ENCODE measurements at regions not wholly inside any gene's neighbourhood (a gene's known extent, or its start where the extent isn't known, plus 50 kb on each side); places are given as distances from the start of the nearest gene placed in this dataset.
"Not testable (repeated sequence)": the region's sequence is repeated elsewhere in the genome, so short reads cannot be mapped to it uniquely, and the experiment has no call there.

- H3K36me3 ChIP-seq = no peaks in the 10 kb centered on the region
- H3K4me3 ChIP-seq = no peak overlapping the region
- no peak overlapping the region for H3K27ac ChIP-seq
- intact Hi-C loops (cut with DNase I) = no loop called here
- DNase-seq (no peak), ATAC-seq (no peak)
- no peaks in the 10 kb centered on the region for H3K9me3 ChIP-seq
- 21 to 34% methylated on average over 5 of the region's 5 CpGs for WGBS, 2 donors
- H3K4me1 ChIP-seq = no peaks in the 10 kb centered on the region
- TF ChIP-seq, protein P1, sequence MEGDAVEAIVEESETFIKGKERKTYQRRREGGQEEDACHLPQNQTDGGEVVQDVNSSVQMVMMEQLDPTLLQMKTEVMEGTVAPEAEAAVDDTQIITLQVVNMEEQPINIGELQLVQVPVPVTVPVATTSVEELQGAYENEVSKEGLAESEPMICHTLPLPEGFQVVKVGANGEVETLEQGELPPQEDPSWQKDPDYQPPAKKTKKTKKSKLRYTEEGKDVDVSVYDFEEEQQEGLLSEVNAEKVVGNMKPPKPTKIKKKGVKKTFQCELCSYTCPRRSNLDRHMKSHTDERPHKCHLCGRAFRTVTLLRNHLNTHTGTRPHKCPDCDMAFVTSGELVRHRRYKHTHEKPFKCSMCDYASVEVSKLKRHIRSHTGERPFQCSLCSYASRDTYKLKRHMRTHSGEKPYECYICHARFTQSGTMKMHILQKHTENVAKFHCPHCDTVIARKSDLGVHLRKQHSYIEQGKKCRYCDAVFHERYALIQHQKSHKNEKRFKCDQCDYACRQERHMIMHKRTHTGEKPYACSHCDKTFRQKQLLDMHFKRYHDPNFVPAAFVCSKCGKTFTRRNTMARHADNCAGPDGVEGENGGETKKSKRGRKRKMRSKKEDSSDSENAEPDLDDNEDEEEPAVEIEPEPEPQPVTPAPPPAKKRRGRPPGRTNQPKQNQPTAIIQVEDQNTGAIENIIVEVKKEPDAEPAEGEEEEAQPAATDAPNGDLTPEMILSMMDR (IDR thresholded peaks at IDR 0.05) = no peak
- H3K27me3 ChIP-seq = no peaks in the 10 kb centered on the region
These were observed 426.7 kb upstream of the ARX start for GRCh38 chrX:25442499-25442898.

DNA sequence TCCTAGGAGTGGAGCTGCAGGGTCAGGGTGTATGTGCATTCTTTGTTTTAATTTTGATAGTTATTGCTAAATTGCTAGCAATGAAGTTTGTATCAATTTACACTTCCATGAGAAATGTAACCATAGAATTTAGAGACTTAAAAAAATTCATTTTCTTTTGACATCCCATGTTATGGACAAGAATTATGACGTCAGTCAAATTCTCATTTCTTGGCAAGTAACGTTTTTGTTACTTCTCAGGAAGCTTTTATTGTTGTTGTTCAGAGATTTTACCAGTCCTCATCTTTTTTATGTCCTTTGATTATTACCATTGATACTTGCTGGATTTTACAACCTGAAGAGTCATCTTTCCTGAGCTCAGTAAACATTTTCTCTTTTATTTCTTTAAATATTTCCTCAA lies 417.5 kb upstream of the ARX start:
- Histone ChIP-seq H3K4me1 (no peaks in the 10 kb centered on the region), H3K9me3 (no peaks in the 10 kb centered on the region), H3K27me3 (no peaks in the 10 kb centered on the region), H3K27ac (no peak overlapping the region), H3K4me3 (no peak overlapping the region), H3K36me3 (no peaks in the 10 kb centered on the region)
- TF ChIP-seq, protein P1 (IDR thresholded peaks at IDR 0.05) = no peak
- DNase-seq (no peak), ATAC-seq (no peak)
- intact Hi-C loops (cut with DNase I) = no loop called here
- WGBS, 2 donors = 54 to 57% methylated on average over 2 of the region's 2 CpGs

- no peak for DNase-seq
- H3K9me3 ChIP-seq = no peaks in the 10 kb centered on the region
- no peaks in the 10 kb centered on the region for H3K36me3 ChIP-seq
- intact Hi-C loops (cut with DNase I) = no loop called here
- H3K4me3 ChIP-seq = no peak overlapping the region
- no peak overlapping the region for H3K27ac ChIP-seq
- TF ChIP-seq, protein P1 (IDR thresholded peaks at IDR 0.05) = no peak
- whole genome bisulfite sequencing, 2 donors = 42 to 44% methylated on average over 2 of the region's 2 CpGs
- H3K27me3 ChIP-seq = no peaks in the 10 kb centered on the region
- no peak for ATAC-seq
- no peaks in the 10 kb centered on the region for H3K4me1 ChIP-seq
These were observed 416.6 kb upstream of the ARX start for GRCh38 chrX:25432396-25432795.

DNA sequence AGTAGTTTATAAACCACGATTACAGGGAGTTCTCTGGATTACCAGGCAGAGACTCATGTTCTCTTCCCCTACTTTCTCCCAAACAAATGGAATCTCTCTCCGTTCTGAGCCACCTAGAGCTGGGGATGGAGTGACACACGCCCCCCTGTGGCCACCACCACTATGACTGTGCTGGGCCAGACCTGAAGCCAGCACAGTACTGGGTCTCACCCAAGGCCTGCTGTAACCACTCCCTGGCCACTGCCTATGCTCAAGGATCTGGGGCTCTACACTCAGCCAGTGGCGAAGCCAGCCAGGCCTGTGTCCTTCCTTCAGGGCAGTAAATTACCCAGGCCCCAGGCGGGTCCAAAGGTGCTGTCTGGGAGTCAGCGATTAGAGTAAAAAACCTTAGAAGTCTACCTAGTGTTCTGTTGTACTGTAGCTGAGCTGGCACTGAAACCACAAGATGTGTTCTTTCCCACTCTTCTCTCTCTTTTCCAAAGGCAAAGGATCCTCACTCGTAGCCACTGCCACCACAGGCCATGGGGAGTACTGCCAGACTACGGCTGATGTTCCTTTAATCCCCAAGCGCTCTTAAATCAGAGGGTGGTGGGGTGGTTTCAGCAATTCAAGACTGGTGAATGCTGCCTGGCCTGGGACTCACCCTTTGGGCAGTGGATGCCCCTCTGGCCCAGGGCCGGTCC lies 412.2 kb upstream of the ARX start:
- no peak overlapping the region for H3K27ac ChIP-seq
- H3K27me3 ChIP-seq = no peaks in the 10 kb centered on the region
- ATAC-seq (no peak), DNase-seq (no peak)
- no peaks in the 10 kb centered on the region for H3K4me1 ChIP-seq
- TF ChIP-seq, protein P1 (IDR thresholded peaks at IDR 0.05) = no peak
- H3K9me3 ChIP-seq = no peaks in the 10 kb centered on the region
- WGBS, 2 donors = 62 to 64% methylated on average over 10 of the region's 10 CpGs
- H3K4me3 ChIP-seq = no peak overlapping the region
- intact Hi-C loops (cut with DNase I) = no loop called here
- no peaks in the 10 kb centered on the region for H3K36me3 ChIP-seq

DNA sequence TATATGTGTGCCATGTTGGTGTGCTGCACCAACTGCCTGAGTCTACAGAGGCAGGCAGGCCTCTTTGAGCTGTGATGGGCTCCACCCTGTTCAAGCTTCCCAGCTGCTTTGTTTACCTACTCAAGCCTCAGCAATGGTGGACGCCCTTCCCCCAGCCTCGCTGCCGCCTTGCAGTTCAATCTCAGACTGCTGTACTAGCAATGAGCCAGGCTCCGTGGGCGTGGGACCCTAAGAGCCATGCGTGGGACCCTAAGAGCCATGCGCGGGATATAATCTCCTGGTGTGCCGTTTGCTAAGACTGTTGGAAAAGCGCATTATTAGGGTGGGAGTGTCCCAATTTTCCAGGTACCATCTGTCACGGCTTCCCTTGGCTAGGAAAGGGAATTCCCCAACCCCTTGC lies 388.4 kb upstream of the ARX start:
- DNase-seq; H3K4me1 ChIP-seq; H3K27ac ChIP-seq; H3K36me3 ChIP-seq; H3K27me3 ChIP-seq; H3K4me3 ChIP-seq; ATAC-seq; intact Hi-C loops (cut with DNase I): not testable (repeated sequence)
- WGBS, 2 donors = 92 to 96% methylated on average over 10 to 11 of the region's 11 CpGs
- peaks cover 0 to 18% (median 0%) of the 10 kb centered on the region in 11 donors for H3K9me3 ChIP-seq
